IPS-18a (cell line): ENCODE measurements at regions not wholly inside any gene's neighbourhood (a gene's known extent, or its start where the extent isn't known, plus 50 kb on each side); places are given as distances from the start of the nearest gene placed in this dataset.

Source experiments
- H3K27ac ChIP-seq: one replicate; pipeline ENCODE4 v1.5.1; 2013; ENCODE audit warnings: low read length
- H3K27me3 ChIP-seq: one replicate; pipeline ENCODE4 v1.6.1; 2013; ENCODE audit warnings: mild to moderate bottlenecking, low read length; ENCODE audit not compliant: control insufficient read depth, insufficient read depth
- H3K36me3 ChIP-seq: one replicate; pipeline ENCODE4 v1.6.1; 2013; ENCODE audit warnings: low read depth, low read length; ENCODE audit not compliant: control insufficient read depth
- H3K4me1 ChIP-seq: one replicate; pipeline ENCODE4 v1.6.1; 2013; ENCODE audit warnings: low read depth, low read length; ENCODE audit not compliant: control insufficient read depth
- H3K4me3 ChIP-seq: one replicate; pipeline ENCODE4 v1.5.1; 2013; ENCODE audit warnings: low read length
- H3K9ac ChIP-seq: one replicate; pipeline ENCODE4 v1.6.1; 2013; ENCODE audit warnings: mild to moderate bottlenecking, low read length, moderate library complexity
- H3K9me3 ChIP-seq: one replicate; pipeline ENCODE4 v1.6.1; 2013; ENCODE audit warnings: low read depth, low read length; ENCODE audit not compliant: control insufficient read depth

GRCh38 chr5:35309365-35310130 is 79.3 kb upstream of the PRLR start:
- Histone ChIP-seq H3K27me3 (no peaks in the 10 kb centered on the region), H3K4me1 (peaks cover 7% of the 10 kb centered on the region), H3K9ac (no peak overlapping the region), H3K27ac (no peak overlapping the region), H3K36me3 (no peaks in the 10 kb centered on the region), H3K9me3 (no peaks in the 10 kb centered on the region), H3K4me3 (no peak overlapping the region)

- Histone ChIP-seq H3K9ac (no peak overlapping the region), H3K4me1 (peaks cover 7% of the 10 kb centered on the region), H3K27me3 (no peaks in the 10 kb centered on the region), H3K27ac (no peak overlapping the region), H3K36me3 (no peaks in the 10 kb centered on the region), H3K9me3 (no peaks in the 10 kb centered on the region), H3K4me3 (no peak overlapping the region)
Measured at GRCh38 chr5:35308421-35308820, 78.1 kb upstream of the PRLR start.

- no peak overlapping the region for H3K27ac ChIP-seq
- H3K27me3 ChIP-seq, result no peaks in the 10 kb centered on the region
- H3K9me3 ChIP-seq, result no peaks in the 10 kb centered on the region
- H3K4me3 ChIP-seq, result no peak overlapping the region
- H3K9ac ChIP-seq, result no peak overlapping the region
- H3K4me1 ChIP-seq, result peaks cover 7% of the 10 kb centered on the region
- no peaks in the 10 kb centered on the region for H3K36me3 ChIP-seq
Measured at GRCh38 chr5:35306716-35307365, 76.6 kb upstream of the PRLR start.

GRCh38 chr5:35305336-35306020 is 75.2 kb upstream of the PRLR start:
- no peak overlapping the region for H3K9ac ChIP-seq
- H3K4me3 ChIP-seq, result no peak overlapping the region
- H3K27me3 ChIP-seq, result no peaks in the 10 kb centered on the region
- no peak overlapping the region for H3K27ac ChIP-seq
- peaks cover 7% of the 10 kb centered on the region for H3K4me1 ChIP-seq
- H3K36me3 ChIP-seq, result no peaks in the 10 kb centered on the region
- no peaks in the 10 kb centered on the region for H3K9me3 ChIP-seq

- H3K9me3 ChIP-seq, result no peaks in the 10 kb centered on the region
- no peak overlapping the region for H3K9ac ChIP-seq
- H3K4me1 ChIP-seq, result peaks cover 7% of the 10 kb centered on the region
Measured at GRCh38 chr5:35304291-35304690, 74.0 kb upstream of the PRLR start.

GRCh38 chr5:35303152-35303551 is 72.9 kb upstream of the PRLR start:
- Histone ChIP-seq H3K27me3 (no peaks in the 10 kb centered on the region), H3K36me3 (no peaks in the 10 kb centered on the region), H3K27ac (no peak overlapping the region), H3K4me3 (no peak overlapping the region), H3K9me3 (no peaks in the 10 kb centered on the region), H3K4me1 (no peaks in the 10 kb centered on the region), H3K9ac (no peak overlapping the region)

More at GRCh38 chr5:35304291-35304690, 74.0 kb upstream of the PRLR start:
- H3K27me3 ChIP-seq, result no peaks in the 10 kb centered on the region
- no peaks in the 10 kb centered on the region for H3K36me3 ChIP-seq
- no peak overlapping the region for H3K4me3 ChIP-seq
- no peak overlapping the region for H3K27ac ChIP-seq

- H3K27ac ChIP-seq, result no peak overlapping the region
Measured at GRCh38 chr5:35302544-35302943, 72.3 kb upstream of the PRLR start.

GRCh38 chr5:35297755-35298154 is 67.5 kb upstream of the PRLR start:
- Histone ChIP-seq H3K4me3 (no peak overlapping the region), H3K27me3 (no peaks in the 10 kb centered on the region), H3K36me3 (no peaks in the 10 kb centered on the region), H3K9me3 (no peaks in the 10 kb centered on the region), H3K27ac (no peak overlapping the region), H3K4me1 (no peaks in the 10 kb centered on the region), H3K9ac (no peak overlapping the region)

More at GRCh38 chr5:35302544-35302943, 72.3 kb upstream of the PRLR start:
- Histone ChIP-seq H3K27me3 (no peaks in the 10 kb centered on the region), H3K36me3 (no peaks in the 10 kb centered on the region), H3K9ac (no peak overlapping the region), H3K4me3 (no peak overlapping the region), H3K9me3 (no peaks in the 10 kb centered on the region), H3K4me1 (no peaks in the 10 kb centered on the region)

- Histone ChIP-seq H3K4me1 (no peaks in the 10 kb centered on the region), H3K9ac (no peak overlapping the region), H3K27ac (no peak overlapping the region), H3K4me3 (no peak overlapping the region), H3K27me3 (no peaks in the 10 kb centered on the region), H3K36me3 (no peaks in the 10 kb centered on the region), H3K9me3 (peaks cover 7% of the 10 kb centered on the region)
Measured at GRCh38 chr5:35294976-35295375, 64.7 kb upstream of the PRLR start.

GRCh38 chr5:35294017-35294416 is 63.7 kb upstream of the PRLR start:
- Histone ChIP-seq H3K9ac (no peak overlapping the region), H3K27ac (no peak overlapping the region), H3K27me3 (no peaks in the 10 kb centered on the region), H3K36me3 (no peaks in the 10 kb centered on the region), H3K4me1 (no peaks in the 10 kb centered on the region), H3K4me3 (no peak overlapping the region), H3K9me3 (peaks cover 7% of the 10 kb centered on the region)

- Histone ChIP-seq H3K9me3 (peaks cover 21% of the 10 kb centered on the region), H3K36me3 (no peaks in the 10 kb centered on the region), H3K27ac (no peak overlapping the region), H3K4me1 (no peaks in the 10 kb centered on the region), H3K27me3 (no peaks in the 10 kb centered on the region), H3K4me3 (no peak overlapping the region), H3K9ac (no peak overlapping the region)
Measured at GRCh38 chr5:35285435-35285834, 55.1 kb upstream of the PRLR start.
